HG02840 (cell line): ENCODE measurements at regions not wholly inside any gene's neighbourhood (a gene's known extent, or its start where the extent isn't known, plus 50 kb on each side); places are given as distances from the start of the nearest gene placed in this dataset.
"Not testable (repeated sequence)": the region's sequence is repeated elsewhere in the genome, so short reads cannot be mapped to it uniquely, and the experiment has no call there.

Source experiments
- ATAC-seq: cut with Tn5 transposase; IDR thresholded peaks from one replicate; pipeline ENCODE4 v1.9.1; 2021; ENCODE audit warnings: mild to moderate bottlenecking, moderate library complexity, moderate number of reproducible peaks; ENCODE audit not compliant: unreplicated experiment, low FRiP score

- ATAC-seq, result no peak
Observed at GRCh38 chr4:34485252-34485651, 1759.1 kb downstream of the ARAP2 start.

GRCh38 chr4:34486461-34487363, 1757.6 kb downstream of the ARAP2 start:
- ATAC-seq, result no peak

GRCh38 chr4:34492414-34492813, 1751.9 kb downstream of the ARAP2 start:
- ATAC-seq, result no peak

- ATAC-seq, result no peak
Observed at GRCh38 chr4:34502086-34502485, 1742.2 kb downstream of the ARAP2 start.

- not testable (repeated sequence) for ATAC-seq
Observed at GRCh38 chr4:34504731-34505130, 1739.6 kb downstream of the ARAP2 start.

GRCh38 chr4:34506511-34507092, 1737.7 kb downstream of the ARAP2 start:
- not testable (repeated sequence) for ATAC-seq

- ATAC-seq, result no peak
Observed at GRCh38 chr4:34512616-34513015, 1731.7 kb downstream of the ARAP2 start.

- ATAC-seq, result no peak
Observed at GRCh38 chr4:34516524-34516923, 1727.8 kb downstream of the ARAP2 start.

GRCh38 chr4:34534916-34535315, 1709.4 kb downstream of the ARAP2 start:
- no peak for ATAC-seq

- no peak for ATAC-seq
Observed at GRCh38 chr4:34566091-34566490, 1678.2 kb downstream of the ARAP2 start.

- no peak for ATAC-seq
Observed at GRCh38 chr4:34572026-34572425, 1672.3 kb downstream of the ARAP2 start.

- ATAC-seq, result no peak
Observed at GRCh38 chr4:34615315-34615714, 1629.0 kb downstream of the ARAP2 start.

GRCh38 chr4:34619531-34620162, 1624.7 kb downstream of the ARAP2 start:
- ATAC-seq, result no peak

GRCh38 chr4:34628471-34628870, 1615.8 kb downstream of the ARAP2 start:
- no peak for ATAC-seq

- no peak for ATAC-seq
Observed at GRCh38 chr4:34629451-34629850, 1614.9 kb downstream of the ARAP2 start.

- ATAC-seq, result no peak
Observed at GRCh38 chr4:34633241-34633640, 1611.1 kb downstream of the ARAP2 start.

- no peak for ATAC-seq
Observed at GRCh38 chr4:34636623-34637022, 1607.7 kb downstream of the ARAP2 start.

- no peak for ATAC-seq
Observed at GRCh38 chr4:34643476-34643875, 1600.8 kb downstream of the ARAP2 start.

GRCh38 chr4:34644579-34645115, 1599.7 kb downstream of the ARAP2 start:
- no peak for ATAC-seq

GRCh38 chr4:34649716-34650115, 1594.6 kb downstream of the ARAP2 start:
- ATAC-seq, result no peak

- no peak for ATAC-seq
Observed at GRCh38 chr4:34664051-34664450, 1580.3 kb downstream of the ARAP2 start.
